H1 (cell line): ENCODE measurements at regions not wholly inside any gene's neighbourhood (a gene's known extent, or its start where the extent isn't known, plus 50 kb on each side); places are given as distances from the start of the nearest gene placed in this dataset.

ENCODE experiments used
- CTCF ChIA-PET: fragments of 300-600 bp; sonication (Branson Sonifier 250); formaldehyde crosslinking; loops from one replicate; lab custom pipeline; 2021; ENCODE audit not compliant: partially characterized antibody; lab: Charles Lee
- POLR2A ChIA-PET: fragments of 300-600 bp; sonication (Branson Sonifier 250); formaldehyde crosslinking; loops from one replicate; lab custom pipeline; 2021; ENCODE audit warnings: inconsistent platforms; ENCODE audit not compliant: partially characterized antibody; lab: Charles Lee
- DNase-seq, 2 experiments: peaks; one replicate each; pipeline versions ENCODE4 v3.0.0 to v3.0.0-alpha.2; 2010 to 2022; ENCODE audit warnings: low spot score in 2 of 2, low read depth in 1 of 2, mixed read lengths in 1 of 2
- FAIRE-seq: peaks from 2 replicates; lab custom pipeline; 2011; peaks lifted over from hg19 to GRCh38; lab: Jason Lieb, UNC
- H2AFZ ChIP-seq: 2 replicates; pipeline ENCODE4 v1.8.1; 2012; ENCODE audit warnings: low read length, inconsistent platforms
- H2AK5ac ChIP-seq: 2 replicates; pipeline ENCODE4 v1.6.1; 2013; ENCODE audit warnings: low read depth, low read length
- H2BK120ac ChIP-seq: replicated peaks from 2 replicates; pipeline ENCODE3; 2013; ENCODE audit warnings: low read depth, low read length, inconsistent platforms
- H2BK12ac ChIP-seq: 2 replicates; pipeline ENCODE4 v1.6.1; 2013; ENCODE audit warnings: low read depth, low read length
- H2BK15ac ChIP-seq: 2 replicates; pipeline ENCODE4 v1.6.1; 2013; ENCODE audit warnings: low read length
- H2BK20ac ChIP-seq: 2 replicates; pipeline ENCODE4 v1.6.1; 2013; ENCODE audit warnings: low read length
- H2BK5ac ChIP-seq: 2 replicates; pipeline ENCODE4 v1.6.1; 2013; ENCODE audit warnings: low read depth, low read length
- H3K14ac ChIP-seq: 2 replicates; pipeline ENCODE4 v1.6.1; 2013; ENCODE audit warnings: inconsistent platforms; ENCODE audit not compliant: insufficient read length
- H3K18ac ChIP-seq: 2 replicates; pipeline ENCODE4 v1.6.1; 2013; ENCODE audit warnings: low read length; ENCODE audit errors: extremely low read depth
- H3K23ac ChIP-seq: 2 replicates; pipeline ENCODE4 v1.6.1; 2013; ENCODE audit warnings: inconsistent platforms; ENCODE audit not compliant: insufficient read length
- H3K23me2 ChIP-seq: 2 replicates; pipeline ENCODE4 v1.6.1; 2013; ENCODE audit warnings: low read depth, low read length
- H3K27ac ChIP-seq: 2 replicates; pipeline ENCODE4 v1.6.1; 2011; ENCODE audit warnings: low read depth, low read length, inconsistent platforms
- H3K27me3 ChIP-seq, 4 experiments: replicated peaks in 1 of 4; 1 replicate in 1 of 4; 2 replicates in 3 of 4; pipeline versions ENCODE4 v1.6.1 to v1.8.1; 2011 to 2013; ENCODE audit warnings: low read length in 3 of 4, mild to moderate bottlenecking in 3 of 4, inconsistent platforms in 2 of 4, mixed read lengths in 2 of 4, moderate library complexity in 1 of 4; ENCODE audit not compliant: control insufficient read depth in 3 of 4, insufficient read depth in 3 of 4; ENCODE audit errors: extremely low read depth in 1 of 4
- H3K36me3 ChIP-seq, 4 experiments: 2 replicates each; pipeline versions ENCODE4 v1.6.1 to v1.8.1; 2011 to 2013; ENCODE audit warnings: mild to moderate bottlenecking in 4 of 4, low read length in 3 of 4, moderate library complexity in 2 of 4, control low read depth in 1 of 4, inconsistent platforms in 1 of 4; ENCODE audit not compliant: insufficient read depth in 4 of 4, control insufficient read depth in 2 of 4
- H3K4ac ChIP-seq: replicated peaks from 2 replicates; pipeline ENCODE3; 2013; ENCODE audit warnings: low read length, low read depth, mixed read lengths, inconsistent platforms; ENCODE audit not compliant: insufficient read length
- H3K4me1 ChIP-seq, 4 experiments: replicated peaks in 1 of 4; 1 replicate in 1 of 4; 2 replicates in 3 of 4; pipeline versions ENCODE4 v1.6.1 to v1.8.1; 2011 to 2013; ENCODE audit warnings: low read length in 3 of 4, inconsistent platforms in 2 of 4, mixed read lengths in 1 of 4; ENCODE audit not compliant: insufficient read depth in 4 of 4, control insufficient read depth in 3 of 4
- H3K4me2 ChIP-seq, 2 experiments: 2 replicates each; pipeline versions ENCODE4 v1.6.1 to v1.8.1; 2011 to 2013; ENCODE audit warnings: low read depth in 2 of 2, low read length in 2 of 2, control low read depth in 1 of 2, inconsistent platforms in 1 of 2, mild to moderate bottlenecking in 1 of 2; ENCODE audit not compliant: insufficient read depth in 1 of 2
- H3K4me3 ChIP-seq, 4 experiments: fragments of 200-600, 300-600 bp in 1 of 4; sonication (generic), shearing (Covaris generic), sonication (Bioruptor Twin) in 1 of 4; 2 replicates each; pipeline versions ENCODE4 v1.5.1 to v1.8.1; 2011 to 2016; ENCODE audit warnings: low read length in 4 of 4, low read depth in 3 of 4, control low read depth in 2 of 4, inconsistent platforms in 2 of 4, mild to moderate bottlenecking in 2 of 4, mixed read lengths in 1 of 4, moderate library complexity in 1 of 4; ENCODE audit not compliant: insufficient read depth in 2 of 4; ENCODE audit errors: extremely low read depth in 1 of 4
- H3K56ac ChIP-seq: replicated peaks from 2 replicates; pipeline ENCODE3; 2013; ENCODE audit warnings: low read depth, mild to moderate bottlenecking, mixed read lengths, low read length, inconsistent platforms; ENCODE audit not compliant: insufficient read length
- H3K79me1 ChIP-seq: 2 replicates; pipeline ENCODE4 v1.6.1; 2013; ENCODE audit warnings: low read depth, low read length, control low read depth
- H3K79me2 ChIP-seq, 2 experiments: 2 replicates each; pipeline versions ENCODE4 v1.6.1 to v1.8.1; 2012 to 2013; ENCODE audit warnings: low read length in 2 of 2, mild to moderate bottlenecking in 2 of 2, inconsistent platforms in 1 of 2; ENCODE audit not compliant: insufficient read depth in 2 of 2, control insufficient read depth in 1 of 2
- H3K9ac ChIP-seq, 4 experiments: replicated peaks in 1 of 4; 1 replicate in 1 of 4; 2 replicates in 3 of 4; pipeline versions ENCODE4 v1.6.1 to v1.8.1; 2011 to 2013; ENCODE audit warnings: low read depth in 3 of 4, low read length in 3 of 4, control low read depth in 2 of 4, mild to moderate bottlenecking in 2 of 4, moderate library complexity in 2 of 4, inconsistent platforms in 1 of 4; ENCODE audit errors: extremely low read depth in 1 of 4
- H3K9me3 ChIP-seq, 2 experiments: 2 replicates each; pipeline versions ENCODE4 v1.6.1 to v1.8.1; 2012 to 2013; ENCODE audit warnings: mild to moderate bottlenecking in 2 of 2, moderate library complexity in 2 of 2, control low read depth in 1 of 2, inconsistent platforms in 1 of 2, low read depth in 1 of 2, low read length in 1 of 2, mixed read lengths in 1 of 2; ENCODE audit not compliant: insufficient read depth in 2 of 2
- H4K20me1 ChIP-seq, 2 experiments: replicated peaks in 1 of 2; 2 replicates each; pipeline versions ENCODE3 to v1.8.1; 2011 to 2013; ENCODE audit warnings: inconsistent platforms in 2 of 2, low read length in 2 of 2, mild to moderate bottlenecking in 1 of 2; ENCODE audit not compliant: insufficient read depth in 2 of 2, control insufficient read depth in 1 of 2
- H4K5ac ChIP-seq: 2 replicates; pipeline ENCODE4 v1.6.1; 2013; ENCODE audit warnings: low read length, low read depth, mixed read lengths, inconsistent platforms; ENCODE audit not compliant: insufficient read length
- H4K8ac ChIP-seq: 2 replicates; pipeline ENCODE4 v1.8.0; 2013; ENCODE audit warnings: mild to moderate bottlenecking, moderate library complexity, low read length, inconsistent platforms; ENCODE audit not compliant: insufficient read depth; ENCODE audit errors: extremely low read depth
- H4K91ac ChIP-seq: replicated peaks from 2 replicates; pipeline ENCODE3; 2013; ENCODE audit warnings: low read length, mixed read lengths, inconsistent platforms; ENCODE audit not compliant: insufficient read length
- ASH2L ChIP-seq: fragments of 200-600, 300-600 bp; sonication (generic); IDR thresholded peaks from one replicate; pipeline ENCODE4 v1.7.1; 2017; ENCODE audit warnings: low read length
- CBX8 ChIP-seq: fragments of 300-800, 300-1000 bp; sonication (generic); IDR thresholded peaks from 2 replicates; pipeline ENCODE4 v1.7.1; 2016; ENCODE audit warnings: low read depth, low read length, borderline replicate concordance
- HDAC6 ChIP-seq: IDR thresholded peaks from one replicate; pipeline ENCODE4 v1.7.1; 2012; ENCODE audit warnings: low read depth, mild to moderate bottlenecking, inconsistent platforms, low read length, moderate library complexity
- SIN3A ChIP-seq, 2 experiments: IDR thresholded peaks in 1 of 2; conservative IDR thresholded peaks in 1 of 2; 2 replicates each; pipeline ENCODE4 v1.6.1; 2011 to 2012; ENCODE audit warnings: low read length in 2 of 2, improper control_type of control experiment in 1 of 2, low read depth in 1 of 2, mild to moderate bottlenecking in 1 of 2
- SIRT6 ChIP-seq: IDR thresholded peaks from one replicate; pipeline ENCODE4 v1.7.1; 2012; ENCODE audit warnings: low read length, inconsistent platforms
- SP4 ChIP-seq: IDR thresholded peaks from 2 replicates; pipeline ENCODE4 v1.6.1; 2012; ENCODE audit warnings: low read length, inconsistent platforms
- TBP ChIP-seq: IDR thresholded peaks from 2 replicates; pipeline ENCODE4 v1.6.1; 2011; ENCODE audit warnings: low read depth, low read length, improper control_type of control experiment
- TEAD4 ChIP-seq: IDR thresholded peaks from 2 replicates; pipeline ENCODE4 v1.6.1; 2012; ENCODE audit warnings: low read depth, low read length, inconsistent platforms, mixed read lengths
- WGBS, 2 experiments: shearing (Covaris generic) in 1 of 2; methylation state at CpG; one replicate each; pipeline versions ENCODE4 v1.1.6 to v1.1.7; 2013 to 2015; ENCODE audit warnings: low lambda C conversion rate in 2 of 2, mixed read lengths in 2 of 2, inconsistent platforms in 1 of 2, low coverage in 1 of 2, missing lambda C conversion rate in 1 of 2; ENCODE audit not compliant: insufficient replicate concordance in 2 of 2, insufficient coverage in 1 of 2, insufficient read length in 1 of 2; ENCODE audit errors: extremely low coverage in 1 of 2, missing lambda C conversion rate in 1 of 2; 5-methylcytosine and 5-hydroxymethylcytosine counted together

GRCh38 chr5:3684118-3684517 lies 88.5 kb downstream of the IRX1 start:
- H3K27ac ChIP-seq: no peak overlapping the region
- H3K4me2 ChIP-seq: no peak overlapping the region

More at GRCh38 chr5:3684118-3684517, 88.5 kb downstream of the IRX1 start:
- no peaks in the 10 kb centered on the region for H3K9me3 ChIP-seq
- H3K4me3 ChIP-seq: no peak overlapping the region
- POLR2A ChIA-PET: no interaction called here
- no peak for TF ChIP-seq SIN3A (conservative IDR thresholded peaks at IDR 0.05 in 1 of 2, IDR thresholded peaks at IDR 0.05 in 1 of 2; ENCODE audit: low read depth in 1 of 2, low read length in 2 of 2)
- TF ChIP-seq HDAC6: no peak
- TF ChIP-seq CBX8: no peak
- no peak for TF ChIP-seq TBP
- no peak for TF ChIP-seq TEAD4
- no peak for TF ChIP-seq SP4
- TF ChIP-seq SIRT6: no peak
- TF ChIP-seq ASH2L: no peak
- H3K9ac ChIP-seq: no peak overlapping the region
- no peak overlapping the region for H2BK120ac ChIP-seq
- WGBS, 2 experiments: 94% methylated on average over 13 of the region's 13 CpGs; no CpG with 5 or more reads in 1 of the 2 experiments
- H3K18ac ChIP-seq: no peak overlapping the region
- H4K5ac ChIP-seq: no peak overlapping the region
- no peaks in the 10 kb centered on the region for H4K20me1 ChIP-seq
- no peak overlapping the region for H3K56ac ChIP-seq
- H2BK15ac ChIP-seq: no peak overlapping the region
- H2BK5ac ChIP-seq: no peak overlapping the region
- no peak overlapping the region; the same call in 1 of the 2 replicates for H4K8ac ChIP-seq
- H3K23ac ChIP-seq: no peak overlapping the region
- CTCF ChIA-PET: no interaction called here
- no peaks in the 10 kb centered on the region for H3K23me2 ChIP-seq
- no peaks in the 10 kb centered on the region for H3K36me3 ChIP-seq
- no peak overlapping the region for H3K4ac ChIP-seq
- no peaks in the 10 kb centered on the region for H3K79me2 ChIP-seq
- H3K79me1 ChIP-seq: no peaks in the 10 kb centered on the region
- no peak for DNase-seq
- H3K27me3 ChIP-seq: no peaks in the 10 kb centered on the region
- no peak for FAIRE-seq
- H2BK20ac ChIP-seq: no peak overlapping the region
- H4K91ac ChIP-seq: no peak overlapping the region
- H2AK5ac ChIP-seq: no peak overlapping the region
- H3K4me1 ChIP-seq: peaks cover 0 to 2% (median 0%) of the 10 kb centered on the region in 4 experiments; a peak in 2 of 7 replicates
- no peak overlapping the region for H3K14ac ChIP-seq
- H2BK12ac ChIP-seq: no peak overlapping the region
- peak overlapping the region; percentile 77; the same call in 1 of the 2 replicates for H2AFZ ChIP-seq
